ENCODE measurements at regions not wholly inside any gene's neighbourhood (a gene's known extent, or its start where the extent isn't known, plus 50 kb on each side); places are given as distances from the start of the nearest gene placed in this dataset.
"Not testable (repeated sequence)": the region's sequence is repeated elsewhere in the genome, so short reads cannot be mapped to it uniquely, and the experiment has no call there.

DNA sequence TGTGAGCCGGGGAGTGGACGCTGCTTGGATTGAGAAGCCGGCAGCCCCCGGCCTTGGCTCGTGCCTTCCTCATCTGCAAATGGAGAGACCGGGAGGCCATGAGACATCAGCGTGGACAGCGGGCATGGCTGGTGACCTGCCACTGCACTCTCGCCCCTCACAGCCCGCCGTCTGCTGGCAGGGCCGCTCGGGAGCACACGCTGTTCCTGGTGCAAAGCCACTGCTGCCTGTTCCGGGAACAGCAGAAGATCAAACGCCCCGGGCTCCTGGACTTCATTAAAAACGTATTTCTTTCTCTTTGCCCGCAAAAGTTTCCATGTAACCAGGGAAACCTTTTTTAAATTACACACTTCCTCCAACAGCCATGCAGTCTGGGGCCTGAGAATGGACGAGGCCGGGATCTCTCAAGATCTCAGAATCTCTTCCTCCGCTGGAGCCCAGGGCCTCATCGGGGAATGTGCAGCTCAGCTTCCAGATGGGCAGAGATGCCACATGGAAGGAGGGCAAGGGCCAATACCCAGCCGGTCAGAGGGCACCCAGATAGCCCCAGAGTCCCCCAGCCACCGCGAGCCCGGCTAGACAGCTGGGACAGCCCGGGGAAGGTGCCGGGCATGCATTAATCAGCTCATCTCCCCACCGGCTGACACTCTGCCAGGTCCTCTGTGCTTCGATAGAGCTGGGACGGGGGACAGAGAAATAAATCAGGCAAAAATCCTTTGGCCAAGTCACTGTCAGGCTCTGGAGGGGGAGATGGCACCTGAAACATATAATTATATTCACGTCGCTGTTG, 62.8 kb upstream of the PRR5 start:
- H3K36me3 ChIP-seq (ENCODE audit: control insufficient read depth in 1 of 2, insufficient read depth in 2 of 2, low read length in 2 of 2) = no peaks in the 10 kb centered on the region
- CTCF ChIA-PET = no interaction called here
- no peak overlapping the region for H2AFZ ChIP-seq (ENCODE audit: low read depth, low read length, poor library complexity, severe bottlenecking)
- no peak overlapping the region for H3K9ac ChIP-seq (ENCODE audit: low read length)
- H3K27me3 ChIP-seq (ENCODE audit: insufficient read depth, low read length) = no peaks in the 10 kb centered on the region
- DNase-seq (ENCODE audit: low read depth, low spot score) = no peak
- no TSS peak for BruUV-seq (replicated peaks)
- H3K4me2 ChIP-seq (ENCODE audit: low read length) = no peak overlapping the region
- no peaks in the 10 kb centered on the region for H3K9me2 ChIP-seq (ENCODE audit: insufficient read depth)
- RAD21 ChIA-PET (ENCODE audit: low non-redundant PET in 1 of 2, low total read pairs in 2 of 2, uncharacterized antibody in 2 of 2, unreplicated experiment in 2 of 2) = no interaction called here
- no peaks in the 10 kb centered on the region for H3K79me2 ChIP-seq (ENCODE audit: insufficient read depth, low read length)
- H3K9me3 ChIP-seq (ENCODE audit: control insufficient read depth in 1 of 2, insufficient read depth in 1 of 2, low read depth in 1 of 2, low read length in 2 of 2) = no peaks in the 10 kb centered on the region
- TF ChIP-seq FOSL1 (IDR thresholded peaks at IDR 0.05; ENCODE audit: low read depth) (no peak), CBX3 (IDR thresholded peaks at IDR 0.05; ENCODE audit: low read depth) (no peak), ATF3 (IDR thresholded peaks at IDR 0.05) (no peak), ZNF274 (IDR thresholded peaks at IDR 0.05; ENCODE audit: low read depth, low read length) (no peak), ELF1 (IDR thresholded peaks at IDR 0.05; ENCODE audit: borderline replicate concordance, low read depth) (no peak), EZH2phosphoT487 (IDR thresholded peaks at IDR 0.05; ENCODE audit: borderline replicate concordance) (no peak), ZFX (IDR thresholded peaks at IDR 0.05) (no peak), EZH2 (IDR thresholded peaks at IDR 0.05) (no peak), SRF (IDR thresholded peaks at IDR 0.05; ENCODE audit: low read depth) (no peak), MAX (IDR thresholded peaks at IDR 0.05) (no peak), JUND (IDR thresholded peaks at IDR 0.05) (no peak), CEBPB (IDR thresholded peaks at IDR 0.05; ENCODE audit: low read depth) (no peak), CTCF (IDR thresholded peaks at IDR 0.05 in 2 of 3, conservative IDR thresholded peaks at IDR 0.05 in 1 of 3; ENCODE audit: borderline replicate concordance in 1 of 3, insufficient read depth in 1 of 3, low read depth in 2 of 3, low read length in 2 of 3) (no peak), SIN3A (IDR thresholded peaks at IDR 0.05; ENCODE audit: low read depth) (no peak), REST (IDR thresholded peaks at IDR 0.05; ENCODE audit: low read depth) (no peak), EGR1 (IDR thresholded peaks at IDR 0.05; ENCODE audit: low read depth) (no peak)
- no peak overlapping the region for H3K27ac ChIP-seq (ENCODE audit: low read depth, low read length)
- H4K20me1 ChIP-seq (ENCODE audit: insufficient read depth) = no peaks in the 10 kb centered on the region
- no peaks in the 10 kb centered on the region for H3K4me1 ChIP-seq (ENCODE audit: control insufficient read depth in 1 of 2, insufficient read depth in 2 of 2, low read length in 2 of 2)
- ATAC-seq = no peak
- intact Hi-C loops (cut with micrococcal nuclease) = no loop called here
- no peak overlapping the region for H3K4me3 ChIP-seq (replicated peaks in 1 of 2; ENCODE audit: low read depth in 1 of 2, low read length in 2 of 2)
- POLR2A ChIA-PET = no interaction called here

GRCh38 chr22:44636502-44637206, 65.3 kb upstream of the PRR5 start:
- H3K36me3 ChIP-seq (ENCODE audit: control insufficient read depth in 1 of 2, insufficient read depth in 2 of 2, low read length in 2 of 2); H4K20me1 ChIP-seq (ENCODE audit: insufficient read depth); H3K4me2 ChIP-seq (ENCODE audit: low read length); RAD21 ChIA-PET (ENCODE audit: low non-redundant PET in 1 of 2, low total read pairs in 2 of 2, uncharacterized antibody in 2 of 2, unreplicated experiment in 2 of 2); H3K79me2 ChIP-seq (ENCODE audit: insufficient read depth, low read length); H3K4me1 ChIP-seq (ENCODE audit: control insufficient read depth in 1 of 2, insufficient read depth in 2 of 2, low read length in 2 of 2); intact Hi-C loops (cut with micrococcal nuclease); BruUV-seq (replicated peaks); POLR2A ChIA-PET; ATAC-seq; H3K9ac ChIP-seq (ENCODE audit: low read length); DNase-seq (ENCODE audit: low read depth, low spot score); CTCF ChIA-PET; H3K9me2 ChIP-seq (ENCODE audit: insufficient read depth); H2AFZ ChIP-seq (ENCODE audit: low read depth, low read length, poor library complexity, severe bottlenecking); H3K27me3 ChIP-seq (ENCODE audit: insufficient read depth, low read length); H3K27ac ChIP-seq (ENCODE audit: low read depth, low read length); H3K4me3 ChIP-seq (replicated peaks in 1 of 2; ENCODE audit: low read depth in 1 of 2, low read length in 2 of 2); H3K9me3 ChIP-seq (ENCODE audit: control insufficient read depth in 1 of 2, insufficient read depth in 1 of 2, low read depth in 1 of 2, low read length in 2 of 2): not testable (repeated sequence)
